HG03565 (cell line): ENCODE measurements at regions not wholly inside any gene's neighbourhood (a gene's known extent, or its start where the extent isn't known, plus 50 kb on each side); places are given as distances from the start of the nearest gene placed in this dataset.

Source experiments
- ATAC-seq: cut with Tn5 transposase; IDR thresholded peaks from one replicate; pipeline ENCODE4 v1.9.1; 2021; ENCODE audit warnings: mild to moderate bottlenecking, moderate library complexity; ENCODE audit not compliant: unreplicated experiment

GRCh38 chr15:94059013-94059587 lies 172.3 kb upstream of the MCTP2 start:
- no peak for ATAC-seq

GRCh38 chr15:94057305-94057704 lies 174.1 kb upstream of the MCTP2 start:
- no peak for ATAC-seq

DNA sequence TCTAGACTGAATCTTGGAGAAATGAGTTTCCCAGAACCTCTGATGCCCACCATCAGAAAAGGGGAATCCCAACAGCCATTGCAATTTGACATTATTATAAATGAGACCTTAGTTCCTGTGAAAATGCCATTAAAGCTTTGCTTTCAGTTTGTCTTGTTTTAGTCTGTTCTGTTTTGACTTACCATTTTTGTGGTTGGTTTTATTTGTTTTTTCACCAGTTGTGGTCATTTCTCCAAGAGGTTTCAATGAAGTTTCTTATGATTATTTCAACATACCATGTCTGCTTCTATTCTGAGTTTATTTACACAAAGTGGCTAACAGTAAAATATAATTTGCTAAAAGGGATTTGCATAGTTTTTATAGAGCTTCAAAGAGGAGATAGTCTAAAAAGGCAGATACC lies 175.0 kb upstream of the MCTP2 start:
- no peak for ATAC-seq

- no peak for ATAC-seq
Measured at GRCh38 chr15:94053626-94054025, 177.7 kb upstream of the MCTP2 start.

DNA sequence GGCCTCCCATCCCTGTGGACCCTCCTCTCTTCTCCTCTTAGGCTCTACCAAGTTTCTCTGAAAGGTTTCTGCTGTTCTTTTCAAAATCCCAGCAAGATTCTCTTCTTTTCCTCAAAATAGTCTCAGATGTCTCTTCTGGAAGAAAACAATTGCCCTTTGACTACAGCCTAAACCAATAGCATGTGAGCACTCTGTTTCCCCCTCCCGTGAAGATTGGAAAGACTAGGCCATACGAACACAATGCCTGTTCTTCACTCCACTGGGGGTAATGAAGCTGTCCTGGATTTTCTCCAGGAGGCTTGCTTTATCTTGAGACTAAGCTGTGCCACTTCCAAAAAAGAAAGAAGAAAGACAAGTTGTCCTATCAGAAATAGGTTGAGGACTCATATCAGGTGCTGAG lies 178.7 kb upstream of the MCTP2 start:
- no peak for ATAC-seq

GRCh38 chr15:94047566-94047965 lies 183.8 kb upstream of the MCTP2 start:
- ATAC-seq: no peak

DNA sequence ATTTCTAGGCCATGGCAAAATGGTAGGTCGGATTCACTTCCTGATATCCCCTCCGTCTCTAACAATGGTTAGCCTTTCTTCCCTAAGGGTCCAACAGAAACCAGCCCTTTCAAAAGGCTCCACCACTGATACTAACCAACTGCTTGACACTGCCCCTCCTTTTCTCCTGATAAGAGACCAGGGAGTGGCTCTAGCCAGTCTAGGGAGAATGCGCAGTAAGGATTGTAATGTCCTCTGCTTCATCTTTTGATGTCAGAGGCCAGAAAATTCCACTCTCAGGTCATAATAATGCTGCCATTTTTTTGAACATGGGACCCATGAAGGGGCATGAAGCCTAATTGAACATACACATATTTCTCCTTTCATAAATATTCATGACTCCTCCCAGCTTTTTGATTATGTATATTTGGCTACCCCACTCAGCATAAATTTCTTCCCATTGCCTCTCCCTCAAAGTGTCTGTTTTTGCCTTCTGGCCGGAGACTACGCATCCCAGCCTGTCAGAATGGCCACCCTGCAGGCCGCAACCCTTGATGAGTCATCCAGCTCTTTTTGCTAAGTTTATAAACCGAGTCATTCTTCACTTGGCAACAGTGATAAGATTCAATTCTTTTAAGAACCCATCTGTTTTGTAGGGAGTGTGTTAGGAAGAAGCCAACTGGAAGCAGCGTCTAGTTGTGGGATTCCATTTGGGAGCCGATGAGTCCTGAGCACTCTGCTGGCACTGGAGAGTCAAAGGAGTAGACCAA lies 189.0 kb upstream of the MCTP2 start:
- no peak for ATAC-seq

GRCh38 chr15:94041746-94042145 lies 189.6 kb upstream of the MCTP2 start:
- ATAC-seq: no peak

- no peak for ATAC-seq
Measured at GRCh38 chr15:94040541-94041248, 190.7 kb upstream of the MCTP2 start.

GRCh38 chr15:94036156-94036555 lies 195.2 kb upstream of the MCTP2 start:
- ATAC-seq: no peak

- ATAC-seq: no peak
Measured at GRCh38 chr15:94033683-94034020, 197.7 kb upstream of the MCTP2 start.

GRCh38 chr15:94033014-94033682 lies 198.2 kb upstream of the MCTP2 start:
- no peak for ATAC-seq

DNA sequence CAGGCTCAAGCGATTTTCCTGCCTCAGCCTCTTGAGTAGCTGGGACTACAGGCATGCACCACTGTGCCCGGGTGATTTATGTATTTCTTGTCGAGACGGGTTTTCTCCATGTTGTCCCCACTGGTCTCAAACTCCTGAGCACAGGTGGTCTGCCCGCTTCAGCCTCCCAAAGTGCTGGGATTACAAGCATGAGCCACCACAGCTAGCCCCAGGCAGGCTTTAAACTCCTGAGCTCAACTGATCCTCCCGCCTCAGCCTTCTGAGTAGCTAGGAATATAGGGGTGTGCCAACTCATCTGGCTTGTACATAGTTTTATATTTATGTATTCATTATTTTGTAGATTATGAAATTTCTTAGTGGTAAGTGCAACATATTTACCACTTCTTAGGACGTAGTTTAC lies 198.8 kb upstream of the MCTP2 start:
- ATAC-seq: no peak

GRCh38 chr15:94031072-94031471 lies 200.3 kb upstream of the MCTP2 start:
- ATAC-seq: no peak

DNA sequence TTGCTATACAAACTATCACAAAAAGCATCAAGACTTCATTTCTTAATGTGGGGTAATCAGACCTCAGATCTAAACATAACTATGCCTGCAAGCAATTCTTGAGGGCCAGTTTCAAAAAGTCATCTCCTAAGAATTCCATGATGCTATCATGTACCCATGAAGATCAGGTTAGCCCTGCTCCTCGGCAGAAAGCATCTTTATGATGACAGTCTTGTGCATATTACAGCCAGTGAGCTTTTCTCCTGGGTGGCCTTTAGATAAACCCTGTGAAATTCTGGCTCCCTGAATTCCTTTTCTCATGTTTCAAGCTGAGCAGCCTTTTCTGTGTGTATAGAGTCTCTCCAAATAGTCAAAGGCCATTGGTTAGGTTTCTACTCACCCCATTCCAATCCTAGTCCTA lies 201.9 kb upstream of the MCTP2 start:
- no peak for ATAC-seq

- ATAC-seq: no peak
Measured at GRCh38 chr15:94028809-94029208, 202.6 kb upstream of the MCTP2 start.

DNA sequence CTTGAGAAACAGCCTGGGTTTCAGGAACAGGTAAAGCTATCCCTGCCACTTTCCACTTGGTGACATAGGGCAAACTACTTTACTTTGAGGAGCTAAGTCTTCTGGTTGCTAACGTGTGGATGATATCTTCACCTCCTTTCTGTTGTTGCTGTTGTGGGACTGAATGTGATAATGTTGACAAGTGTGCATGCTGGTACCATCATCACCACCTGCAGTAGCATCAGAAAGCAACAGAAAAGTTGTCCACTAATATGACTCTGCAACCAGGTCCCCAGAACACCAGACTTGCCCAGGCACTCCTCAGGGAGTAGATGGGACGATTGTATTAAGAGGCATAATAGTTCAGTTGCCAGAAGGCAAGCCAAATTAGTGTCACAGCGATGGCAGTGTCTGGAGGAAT lies 203.2 kb upstream of the MCTP2 start:
- no peak for ATAC-seq

DNA sequence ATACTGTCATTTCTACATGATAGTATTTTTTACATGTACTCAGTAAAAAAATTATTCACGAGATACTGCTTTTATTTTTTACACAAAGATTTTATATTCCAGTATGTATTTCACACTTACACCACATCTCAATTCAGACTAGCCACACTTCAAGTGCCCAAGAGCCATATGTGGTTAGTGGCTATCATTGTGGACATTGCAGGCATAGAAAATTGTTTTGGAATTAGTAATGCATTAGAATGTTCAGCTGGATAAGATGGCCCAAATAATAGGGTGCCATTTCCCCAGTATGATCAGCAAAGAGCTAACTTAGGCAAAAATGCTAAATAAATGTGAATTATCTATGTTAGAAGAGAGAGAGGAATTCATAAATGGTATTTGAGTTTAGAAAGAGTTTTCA lies 203.8 kb upstream of the MCTP2 start:
- no peak for ATAC-seq

DNA sequence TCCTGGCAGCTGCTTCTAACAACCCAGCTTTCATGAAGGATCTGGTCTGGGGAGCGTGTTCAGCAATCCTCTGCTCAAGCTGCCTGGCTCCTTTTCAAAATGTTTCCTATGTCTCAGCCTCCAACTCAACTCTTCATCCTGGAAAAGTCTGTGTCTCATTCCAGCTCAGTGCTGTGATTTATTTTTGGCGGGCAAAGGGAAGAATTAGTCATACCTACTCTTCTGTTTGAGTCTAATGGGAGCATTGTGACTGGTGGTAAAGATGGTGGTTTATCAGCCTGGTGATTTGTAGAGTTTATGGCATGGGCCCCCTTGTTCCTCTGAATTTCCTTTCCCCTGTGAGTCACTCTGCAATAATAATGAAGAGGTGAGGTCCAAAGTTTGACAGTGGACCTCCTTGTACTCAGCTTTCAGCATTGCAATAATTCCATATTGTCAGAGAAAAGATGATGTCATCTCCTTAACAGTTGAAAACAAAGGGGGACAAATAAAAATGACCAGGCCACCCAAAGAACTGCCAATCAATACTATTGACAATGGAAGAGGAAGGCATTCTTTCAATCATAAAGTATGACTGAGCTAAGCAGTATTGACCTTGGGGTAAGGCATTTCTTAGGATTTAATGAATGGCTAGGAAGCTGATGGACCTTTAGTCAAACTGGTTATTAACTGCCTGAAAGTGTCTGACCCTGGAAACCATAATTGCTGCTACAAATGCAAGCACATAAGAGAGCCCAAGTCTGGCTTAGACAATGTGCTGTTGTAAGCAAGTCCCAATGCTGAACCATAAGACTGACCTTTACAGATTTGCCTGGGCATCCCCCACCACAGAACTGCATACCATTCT lies 204.7 kb upstream of the MCTP2 start:
- no peak for ATAC-seq

GRCh38 chr15:94023531-94023930 lies 207.8 kb upstream of the MCTP2 start:
- no peak for ATAC-seq
